Neural progenitor cell (in vitro differentiated cells): ENCODE measurements at regions not wholly inside any gene's neighbourhood (a gene's known extent, or its start where the extent isn't known, plus 50 kb on each side); places are given as distances from the start of the nearest gene placed in this dataset.

Experiments used
- DNase-seq: peaks from one replicate; pipeline ENCODE4 v3.0.0-alpha.2; 2016; ENCODE audit warnings: low spot score
- H2AFZ ChIP-seq: fragments of 200-600 bp; sonication (generic); replicated peaks from 2 replicates; pipeline ENCODE4 v1.6.1; 2016; ENCODE audit warnings: antibody characterized with exemption
- H3F3A ChIP-seq: fragments of 200-600 bp; sonication (generic); 2 replicates; pipeline ENCODE4 v1.6.1; 2016; ENCODE audit warnings: antibody characterized with exemption, low read depth
- H3K27ac ChIP-seq: fragments of 200-600 bp; sonication (generic); 2 replicates; pipeline ENCODE4 v1.5.1; 2016; ENCODE audit warnings: mild to moderate bottlenecking
- H3K27me3 ChIP-seq: fragments of 200-600 bp; sonication (generic); 2 replicates; pipeline ENCODE4 v1.6.1; 2016; ENCODE audit warnings: mild to moderate bottlenecking, moderate library complexity
- H3K36me3 ChIP-seq: fragments of 200-600 bp; sonication (generic); 2 replicates; pipeline ENCODE4 v1.5.1; 2016
- H3K4me1 ChIP-seq: fragments of 200-600 bp; sonication (generic); 2 replicates; pipeline ENCODE4 v1.6.1; 2016; ENCODE audit warnings: mixed run types
- H3K4me2 ChIP-seq: fragments of 200-600 bp; sonication (generic); 2 replicates; pipeline ENCODE4 v1.6.1; 2016
- H3K4me3 ChIP-seq: fragments of 200-600 bp; sonication (generic); 2 replicates; pipeline ENCODE4 v1.5.1; 2016
- H3K79me2 ChIP-seq: fragments of 200-600 bp; sonication (generic); 2 replicates; pipeline ENCODE4 v1.6.1; 2016; ENCODE audit warnings: low read depth
- H3K9ac ChIP-seq: fragments of 200-600 bp; sonication (generic); 2 replicates; pipeline ENCODE4 v1.6.1; 2016
- H3K9me3 ChIP-seq: fragments of 200-600 bp; sonication (generic); 2 replicates; pipeline ENCODE4 v1.5.1; 2016; ENCODE audit warnings: low read depth
- H4K20me1 ChIP-seq: fragments of 200-600 bp; sonication (generic); 2 replicates; pipeline ENCODE4 v1.6.1; 2016; ENCODE audit warnings: low read depth
- H3K27ac Mint-ChIP-seq: 3 replicates; pipeline ENCODE4 v1.8.0; 2021; ENCODE audit warnings: mixed read lengths
- H3K27me3 Mint-ChIP-seq: 2 replicates; pipeline ENCODE4 v1.8.0; 2022; ENCODE audit warnings: low read depth, mild to moderate bottlenecking, inconsistent platforms, moderate library complexity, mixed read lengths; ENCODE audit not compliant: insufficient read depth
- H3K36me3 Mint-ChIP-seq: 3 replicates; pipeline ENCODE4 v1.8.0; 2021; ENCODE audit warnings: mixed read lengths
- H3K4me1 Mint-ChIP-seq: 3 replicates; pipeline ENCODE4 v1.8.0; 2021; ENCODE audit warnings: mixed read lengths
- H3K4me3 Mint-ChIP-seq: 3 replicates; pipeline ENCODE4 v1.8.0; 2021; ENCODE audit warnings: mild to moderate bottlenecking, moderate library complexity, mixed read lengths
- H3K9me3 Mint-ChIP-seq: 3 replicates; pipeline ENCODE4 v1.8.0; 2020; ENCODE audit warnings: mixed read lengths
- CTCF ChIP-seq: fragments of 200-600 bp; sonication (generic); IDR thresholded peaks from 2 replicates; pipeline ENCODE4 v1.5.1; 2017; ENCODE audit warnings: antibody characterized with exemption, mild to moderate bottlenecking
- EZH2 ChIP-seq: fragments of 200-600 bp; sonication (generic); IDR thresholded peaks from 2 replicates; pipeline ENCODE4 v1.6.1; 2017; ENCODE audit warnings: antibody characterized with exemption, mild to moderate bottlenecking, moderate library complexity
- EZH2phosphoT487 ChIP-seq: fragments of 200-600 bp; sonication (generic); IDR thresholded peaks from 2 replicates; pipeline ENCODE4 v1.6.1; 2017; ENCODE audit warnings: antibody characterized with exemption

- H3F3A ChIP-seq = no peaks in the 10 kb centered on the region
- H3K4me3 ChIP-seq = no peak overlapping the region
- no peak overlapping the region for H3K4me2 ChIP-seq
- H3K27me3 ChIP-seq = no peaks in the 10 kb centered on the region
- Mint-ChIP-seq H3K27me3 (peaks cover 19% of the 10 kb centered on the region), H3K36me3 (no peaks in the 10 kb centered on the region), H3K4me1 (peaks cover 5% of the 10 kb centered on the region), H3K27ac (no peak overlapping the region), H3K4me3 (no peak overlapping the region), H3K9me3 (no peaks in the 10 kb centered on the region)
- no peaks in the 10 kb centered on the region for H4K20me1 ChIP-seq
- no peak overlapping the region for H2AFZ ChIP-seq
- H3K9me3 ChIP-seq = no peaks in the 10 kb centered on the region
- no peaks in the 10 kb centered on the region for H3K4me1 ChIP-seq
- H3K9ac ChIP-seq = no peak overlapping the region
- no peak for DNase-seq
- H3K79me2 ChIP-seq = no peaks in the 10 kb centered on the region
- H3K36me3 ChIP-seq = no peaks in the 10 kb centered on the region
- H3K27ac ChIP-seq = no peak overlapping the region
- TF ChIP-seq EZH2phosphoT487 (no peak), CTCF (no peak), EZH2 (no peak)
Observed at GRCh38 chr1:4171480-4172450, 271.7 kb upstream of the C1orf174 start.

- peak; percentile 40 for DNase-seq
Observed at GRCh38 chr1:4172644-4173599, 272.9 kb upstream of the C1orf174 start.

GRCh38 chr1:4173731-4174130 is 273.7 kb upstream of the C1orf174 start:
- no peaks in the 10 kb centered on the region for H3K9me3 Mint-ChIP-seq
- no peak for DNase-seq

More at GRCh38 chr1:4172644-4173599, 272.9 kb upstream of the C1orf174 start:
- Histone ChIP-seq H3K27me3 (no peaks in the 10 kb centered on the region), H4K20me1 (no peaks in the 10 kb centered on the region), H3K4me1 (no peaks in the 10 kb centered on the region), H3F3A (no peaks in the 10 kb centered on the region), H3K9me3 (no peaks in the 10 kb centered on the region), H3K4me3 (no peak overlapping the region), H3K79me2 (no peaks in the 10 kb centered on the region), H3K27ac (no peak overlapping the region), H2AFZ (no peak overlapping the region), H3K36me3 (no peaks in the 10 kb centered on the region), H3K4me2 (no peak overlapping the region), H3K9ac (no peak overlapping the region)
- Mint-ChIP-seq H3K36me3 (no peaks in the 10 kb centered on the region), H3K9me3 (no peaks in the 10 kb centered on the region), H3K4me3 (no peak overlapping the region), H3K27me3 (peaks cover 16% of the 10 kb centered on the region), H3K27ac (peak overlapping the region; percentile 58), H3K4me1 (peaks cover 2% of the 10 kb centered on the region)
- TF ChIP-seq EZH2phosphoT487 = no peak
- no peak for TF ChIP-seq EZH2
- no peak for TF ChIP-seq CTCF

More at GRCh38 chr1:4173731-4174130, 273.7 kb upstream of the C1orf174 start:
- H3K79me2 ChIP-seq = no peaks in the 10 kb centered on the region
- no peaks in the 10 kb centered on the region for H3F3A ChIP-seq
- Mint-ChIP-seq H3K27me3 (peaks cover 16% of the 10 kb centered on the region), H3K36me3 (no peaks in the 10 kb centered on the region), H3K4me3 (no peak overlapping the region), H3K27ac (peak overlapping the region; percentile 58), H3K4me1 (peaks cover 2% of the 10 kb centered on the region)
- H3K4me3 ChIP-seq = no peak overlapping the region
- no peaks in the 10 kb centered on the region for H4K20me1 ChIP-seq
- H2AFZ ChIP-seq = no peak overlapping the region
- no peaks in the 10 kb centered on the region for H3K9me3 ChIP-seq
- H3K4me1 ChIP-seq = no peaks in the 10 kb centered on the region
- no peaks in the 10 kb centered on the region for H3K36me3 ChIP-seq
- H3K9ac ChIP-seq = no peak overlapping the region
- H3K4me2 ChIP-seq = no peak overlapping the region
- no peaks in the 10 kb centered on the region for H3K27me3 ChIP-seq
- TF ChIP-seq CTCF (no peak), EZH2 (no peak), EZH2phosphoT487 (no peak)
- H3K27ac ChIP-seq = no peak overlapping the region
